Endothelial cell of umbilical vein (primary cell): ENCODE measurements at regions not wholly inside any gene's neighbourhood (a gene's known extent, or its start where the extent isn't known, plus 50 kb on each side); places are given as distances from the start of the nearest gene placed in this dataset.

Source experiments
- BruUV-seq: library from RNA; stranded (reverse); fragments of 400-500 nt; replicated peaks from 2 replicates; lab custom pipeline; 2021; lab: Mats Ljungman, UMichigan
- CTCF ChIA-PET: fragments of 300-600, 350-600 bp; sonication (Branson Sonifier 250); formaldehyde crosslinking; loops from one replicate; lab custom pipeline; 2021; ENCODE audit warnings: antibody characterized with exemption, inconsistent platforms; lab: Charles Lee
- POLR2A ChIA-PET: fragments of 300-600, 350-600 bp; sonication (Branson Sonifier 250); formaldehyde crosslinking; loops from one replicate; lab custom pipeline; 2021; ENCODE audit warnings: antibody characterized with exemption, inconsistent platforms; lab: Charles Lee
- DNase-seq: peaks from one replicate; pipeline ENCODE4 v3.0.0-alpha.2; 2011; ENCODE audit warnings: low read depth, low spot score
- FAIRE-seq: peaks from 2 replicates; lab custom pipeline; 2011; peaks lifted over from hg19 to GRCh38; lab: Jason Lieb, UNC
- H2AFZ ChIP-seq: 2 replicates; pipeline ENCODE4 v1.6.0; 2012; ENCODE audit warnings: low read depth, low read length, control low read depth, inconsistent platforms
- H3K27ac ChIP-seq: 2 replicates; pipeline ENCODE4 v1.5.1; 2011; ENCODE audit warnings: low read depth, mild to moderate bottlenecking, control low read depth, low read length, moderate library complexity; ENCODE audit not compliant: insufficient read depth
- H3K27me3 ChIP-seq, 2 experiments: 2 replicates each; pipeline versions ENCODE4 v1.6.0 to v1.6.1; 2011; ENCODE audit warnings: low read length in 2 of 2, mixed read lengths in 1 of 2; ENCODE audit not compliant: control insufficient read depth in 2 of 2, insufficient read depth in 2 of 2
- H3K36me3 ChIP-seq, 2 experiments: 2 replicates in 1 of 2; 3 replicates in 1 of 2; pipeline ENCODE4 v1.5.1; 2011; ENCODE audit warnings: low read length in 2 of 2, mild to moderate bottlenecking in 1 of 2, moderate library complexity in 1 of 2; ENCODE audit not compliant: control insufficient read depth in 2 of 2, insufficient read depth in 2 of 2; ENCODE audit errors: extremely low read depth in 1 of 2
- H3K4me1 ChIP-seq: 3 replicates; pipeline ENCODE4 v1.5.1; 2011; ENCODE audit warnings: mild to moderate bottlenecking, low read length; ENCODE audit not compliant: control insufficient read depth, insufficient read depth; ENCODE audit errors: extremely low read depth
- H3K4me2 ChIP-seq: 2 replicates; pipeline ENCODE4 v1.6.1; 2011; ENCODE audit warnings: low read length, control low read depth, mixed read lengths; ENCODE audit not compliant: insufficient read depth
- H3K4me3 ChIP-seq, 3 experiments: fragments of 200-600 bp in 1 of 3; sonication (generic), shearing (Covaris generic) in 1 of 3; replicated peaks in 1 of 3; 2 replicates each; pipeline ENCODE4 v1.5.1; 2011 to 2016; ENCODE audit warnings: control low read depth in 3 of 3, low read length in 3 of 3, mild to moderate bottlenecking in 2 of 3, inconsistent platforms in 1 of 3, low read depth in 1 of 3, moderate library complexity in 1 of 3; ENCODE audit not compliant: insufficient read depth in 1 of 3
- H3K79me2 ChIP-seq: 2 replicates; pipeline ENCODE4 v1.6.0; 2012; ENCODE audit warnings: low read length, inconsistent platforms; ENCODE audit not compliant: control insufficient read depth, insufficient read depth
- H3K9ac ChIP-seq: replicated peaks from 2 replicates; pipeline ENCODE3; 2011; ENCODE audit warnings: low read length, control low read depth; ENCODE audit not compliant: insufficient read depth; ENCODE audit errors: extremely low read depth
- H3K9me1 ChIP-seq: replicated peaks from 3 replicates; pipeline ENCODE4 v1.6.0; 2011; ENCODE audit warnings: mild to moderate bottlenecking, low read length; ENCODE audit not compliant: control insufficient read depth, insufficient read depth; ENCODE audit errors: extremely low read depth
- H3K9me3 ChIP-seq: replicated peaks from 2 replicates; pipeline ENCODE4 v1.5.1; 2012; ENCODE audit warnings: low read length, inconsistent platforms; ENCODE audit not compliant: control insufficient read depth, insufficient read depth
- H4K20me1 ChIP-seq: replicated peaks from 2 replicates; pipeline ENCODE3; 2011; ENCODE audit warnings: mild to moderate bottlenecking, low read length; ENCODE audit not compliant: control insufficient read depth, insufficient read depth; ENCODE audit errors: extremely low read depth
- EZH2 ChIP-seq: IDR thresholded peaks from 2 replicates; pipeline ENCODE4 v1.6.1; 2012; ENCODE audit warnings: borderline replicate concordance, low read depth, mild to moderate bottlenecking, moderate library complexity, low read length, inconsistent platforms; ENCODE audit not compliant: severe bottlenecking
- FOS ChIP-seq: IDR thresholded peaks from 2 replicates; pipeline ENCODE4 v1.6.1; 2011; ENCODE audit warnings: mild to moderate bottlenecking, low read length, moderate library complexity, borderline replicate concordance; ENCODE audit not compliant: insufficient read depth
- GATA2 ChIP-seq: IDR thresholded peaks from 2 replicates; pipeline ENCODE4 v1.7.0; 2011; ENCODE audit warnings: low read depth, mild to moderate bottlenecking, moderate library complexity, mixed read lengths, low read length; ENCODE audit not compliant: insufficient read length, insufficient read depth
- JUN ChIP-seq: IDR thresholded peaks from 2 replicates; pipeline ENCODE4 v1.6.1; 2011; ENCODE audit warnings: borderline replicate concordance, low read depth; ENCODE audit not compliant: insufficient read length, insufficient read depth
- MAX ChIP-seq: IDR thresholded peaks from 2 replicates; pipeline ENCODE4 v1.6.1; 2011; ENCODE audit not compliant: insufficient read depth, insufficient read length
- MYC ChIP-seq: IDR thresholded peaks from one replicate; pipeline ENCODE4 v1.6.1; 2011; ENCODE audit warnings: mild to moderate bottlenecking, low read depth, low read length
- POLR2A ChIP-seq: IDR thresholded peaks from 2 replicates; pipeline ENCODE4 v1.6.1; 2012; ENCODE audit warnings: low read depth, mild to moderate bottlenecking, control low read depth, low read length
- POLR2AphosphoS5 ChIP-seq: IDR thresholded peaks from 2 replicates; pipeline ENCODE4 v1.6.1; 2012; ENCODE audit warnings: low read depth, mild to moderate bottlenecking, control low read depth, low read length, moderate library complexity; ENCODE audit not compliant: insufficient read depth
- dilution Hi-C: fragments of 300-500 bp; cut with MboI; formaldehyde crosslinking; loops from one replicate; pipeline ENCODE4 v1.15.0; 2019; ENCODE audit warnings: low sequenced_read_pairs; ENCODE audit not compliant: extremely low pct_ligation_motif_present
- intact Hi-C: fragments of 100-400 bp; cut with micrococcal nuclease; formaldehyde crosslinking; loops from one replicate; pipeline ENCODE4 v1.10.0; 2022
- TF ChIP-seq, protein P1 (sequence below), 2 donors: IDR thresholded peaks; 1 replicate in 1 of 2; 2 replicates in 1 of 2; pipeline ENCODE4 v1.5.1; 2011; ENCODE audit warnings: low read length in 2 of 2, mild to moderate bottlenecking in 2 of 2, moderate library complexity in 2 of 2, control low read depth in 1 of 2, inconsistent platforms in 1 of 2, low read depth in 1 of 2; ENCODE audit not compliant: insufficient read depth in 1 of 2; ENCODE audit errors: extremely low read depth in 1 of 2

GRCh38 chr2:51624995-51625394, 593.1 kb upstream of the NRXN1 start:
- ChIA-PET CTCF (no interaction called here), POLR2A (no interaction called here)
- no peak for FAIRE-seq
- Histone ChIP-seq H3K9me1 (no peaks in the 10 kb centered on the region), H3K4me1 (peaks cover 9% of the 10 kb centered on the region), H3K9me3 (no peaks in the 10 kb centered on the region), H3K4me2 (no peak overlapping the region), H3K36me3 (no peaks in the 10 kb centered on the region), H3K27ac (no peak overlapping the region), H3K4me3 (no peak overlapping the region), H2AFZ (no peak overlapping the region), H4K20me1 (no peaks in the 10 kb centered on the region), H3K9ac (no peak overlapping the region), H3K79me2 (no peaks in the 10 kb centered on the region), H3K27me3 (no peaks in the 10 kb centered on the region)
- dilution Hi-C loops (no loop called here), intact Hi-C loops (loop anchor here (5.0 kb wide), 1 partner anchor 118 kb away; no protein-coding TSS in a partner anchor)
- TF ChIP-seq POLR2AphosphoS5: no peak
- no peak for TF ChIP-seq FOS
- TF ChIP-seq EZH2: no peak
- TF ChIP-seq, protein P1, sequence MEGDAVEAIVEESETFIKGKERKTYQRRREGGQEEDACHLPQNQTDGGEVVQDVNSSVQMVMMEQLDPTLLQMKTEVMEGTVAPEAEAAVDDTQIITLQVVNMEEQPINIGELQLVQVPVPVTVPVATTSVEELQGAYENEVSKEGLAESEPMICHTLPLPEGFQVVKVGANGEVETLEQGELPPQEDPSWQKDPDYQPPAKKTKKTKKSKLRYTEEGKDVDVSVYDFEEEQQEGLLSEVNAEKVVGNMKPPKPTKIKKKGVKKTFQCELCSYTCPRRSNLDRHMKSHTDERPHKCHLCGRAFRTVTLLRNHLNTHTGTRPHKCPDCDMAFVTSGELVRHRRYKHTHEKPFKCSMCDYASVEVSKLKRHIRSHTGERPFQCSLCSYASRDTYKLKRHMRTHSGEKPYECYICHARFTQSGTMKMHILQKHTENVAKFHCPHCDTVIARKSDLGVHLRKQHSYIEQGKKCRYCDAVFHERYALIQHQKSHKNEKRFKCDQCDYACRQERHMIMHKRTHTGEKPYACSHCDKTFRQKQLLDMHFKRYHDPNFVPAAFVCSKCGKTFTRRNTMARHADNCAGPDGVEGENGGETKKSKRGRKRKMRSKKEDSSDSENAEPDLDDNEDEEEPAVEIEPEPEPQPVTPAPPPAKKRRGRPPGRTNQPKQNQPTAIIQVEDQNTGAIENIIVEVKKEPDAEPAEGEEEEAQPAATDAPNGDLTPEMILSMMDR (IDR thresholded peaks at IDR 0.05; ENCODE audit: extremely low read depth in 1 of 2, insufficient read depth in 1 of 2, low read depth in 1 of 2, low read length in 2 of 2): no peak
- TF ChIP-seq JUN: no peak
- TF ChIP-seq POLR2A: no peak
- no peak for TF ChIP-seq MAX
- TF ChIP-seq MYC: no peak
- TF ChIP-seq GATA2: no peak
- BruUV-seq: no TSS peak
- peak; percentile 10 for DNase-seq
